Small intestine (tissue), 7 donors: ENCODE measurements at regions not wholly inside any gene's neighbourhood (a gene's known extent, or its start where the extent isn't known, plus 50 kb on each side); places are given as distances from the start of the nearest gene placed in this dataset.
A peak's percentile ranks its signal among the peaks of the same experiment; 100 is the strongest.

ENCODE experiments used
- DNase-seq, 2 donors: peaks; one replicate each; pipeline versions ENCODE4 v3.0.0 to v3.0.0-alpha.2; 2013
- FAIRE-seq: peaks from 2 replicates; lab custom pipeline; 2012; peaks lifted over from hg19 to GRCh38; lab: Jason Lieb, UNC
- H3K27ac ChIP-seq, 3 donors: one replicate each; pipeline ENCODE4 v1.5.1; 2013; ENCODE audit warnings: low read length in 2 of 3, mild to moderate bottlenecking in 2 of 3, control low read depth in 1 of 3, inconsistent platforms in 1 of 3, low read depth in 1 of 3, moderate library complexity in 1 of 3
- H3K27me3 ChIP-seq, 3 donors: one replicate each; pipeline ENCODE4 v1.6.1; 2013; ENCODE audit warnings: low read length in 3 of 3, inconsistent platforms in 1 of 3; ENCODE audit not compliant: control insufficient read depth in 3 of 3, insufficient read depth in 3 of 3
- H3K36me3 ChIP-seq, 3 donors: one replicate each; pipeline ENCODE4 v1.6.1; 2013; ENCODE audit warnings: low read length in 3 of 3, inconsistent platforms in 1 of 3, low read depth in 1 of 3, mild to moderate bottlenecking in 1 of 3, moderate library complexity in 1 of 3; ENCODE audit not compliant: control insufficient read depth in 3 of 3, insufficient read depth in 2 of 3
- H3K4me1 ChIP-seq, 3 donors: one replicate each; pipeline ENCODE4 v1.6.1; 2013; ENCODE audit warnings: low read length in 2 of 3, inconsistent platforms in 1 of 3, low read depth in 1 of 3, mild to moderate bottlenecking in 1 of 3, moderate library complexity in 1 of 3; ENCODE audit not compliant: control insufficient read depth in 3 of 3, insufficient read depth in 2 of 3
- H3K4me3 ChIP-seq, 3 donors: one replicate each; pipeline ENCODE4 v1.5.1; 2013; ENCODE audit warnings: low read length in 3 of 3, control low read depth in 1 of 3, inconsistent platforms in 1 of 3, low read depth in 1 of 3, mild to moderate bottlenecking in 1 of 3, moderate library complexity in 1 of 3
- H3K9me3 ChIP-seq, 2 donors: one replicate each; pipeline ENCODE4 v1.6.1; 2013; ENCODE audit warnings: low read depth in 1 of 2, low read length in 1 of 2; ENCODE audit not compliant: control insufficient read depth in 2 of 2, insufficient read depth in 1 of 2
- WGBS, 3 donors: extraction: QIAGEN DNeasy Blood & Tissue Kit; methylation state at CpG; one replicate each; pipeline ENCODE4 v1.1.7; 2013; 5-methylcytosine and 5-hydroxymethylcytosine counted together
- donor health status: healthy with polysubstance abuse.
- donor health status: control.
- donor health status: control.
- donor health status: Bipolar disorder and iron deficiency.
- donor health status: healthy.

DNA sequence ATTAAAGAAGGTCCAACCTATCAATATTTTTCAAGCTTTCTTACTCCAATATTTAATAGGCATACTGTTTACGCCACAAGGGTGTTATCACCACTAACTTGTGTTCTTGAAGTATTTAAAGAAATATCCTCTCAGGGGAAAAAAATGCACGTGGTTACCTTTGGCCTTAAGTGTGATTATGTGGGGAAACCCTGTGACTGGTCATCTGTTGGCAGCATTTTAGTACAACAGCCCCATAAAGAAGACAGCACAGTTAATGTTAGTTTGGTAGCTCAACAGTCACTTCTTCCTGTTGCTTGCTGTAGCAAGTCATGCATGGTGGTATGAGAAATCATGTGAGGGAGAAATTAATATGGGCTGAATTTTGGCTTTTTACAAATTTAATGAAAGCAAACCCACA, 1021.5 kb upstream of the TMEM132C start:
- H3K9me3 ChIP-seq: no peaks in the 10 kb centered on the region
- no peaks in the 10 kb centered on the region for H3K27me3 ChIP-seq
- DNase-seq (peak in 1 of 2 donors; percentile 9), FAIRE-seq (no peak)
- no peak overlapping the region for H3K27ac ChIP-seq
- no peak overlapping the region for H3K4me3 ChIP-seq
- 55 to 66% (median 56%) methylated on average over 2 of the region's 2 CpGs for WGBS, 3 donors
- H3K4me1 ChIP-seq: no peaks in the 10 kb centered on the region
- no peaks in the 10 kb centered on the region for H3K36me3 ChIP-seq

DNA sequence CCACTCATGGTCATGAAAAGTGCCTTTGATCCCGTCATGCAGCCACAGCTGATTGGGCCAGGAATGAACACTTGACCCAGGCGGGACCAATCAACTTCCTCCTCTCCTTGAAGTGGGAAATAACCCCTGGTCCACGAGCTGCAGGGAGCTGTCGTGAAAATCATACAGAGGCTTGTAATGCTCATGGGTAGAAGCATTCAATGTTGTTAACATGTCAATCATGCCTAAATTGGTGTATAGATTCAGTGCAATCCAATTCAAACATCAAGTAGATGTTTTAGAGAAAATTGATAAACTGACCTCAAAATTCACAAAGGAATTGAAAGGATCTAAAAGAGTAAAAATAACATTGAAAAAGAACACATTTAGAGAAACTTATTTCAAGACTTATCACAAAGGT, 1019.0 kb upstream of the TMEM132C start:
- no peak overlapping the region for H3K27ac ChIP-seq
- DNase-seq (no peak), FAIRE-seq (no peak)
- 40 to 73% (median 52%) methylated on average over 4 of the region's 4 CpGs for WGBS, 3 donors
- H3K36me3 ChIP-seq: no peaks in the 10 kb centered on the region
- no peaks in the 10 kb centered on the region for H3K27me3 ChIP-seq
- no peaks in the 10 kb centered on the region for H3K9me3 ChIP-seq
- no peaks in the 10 kb centered on the region for H3K4me1 ChIP-seq
- H3K4me3 ChIP-seq: no peak overlapping the region

DNA sequence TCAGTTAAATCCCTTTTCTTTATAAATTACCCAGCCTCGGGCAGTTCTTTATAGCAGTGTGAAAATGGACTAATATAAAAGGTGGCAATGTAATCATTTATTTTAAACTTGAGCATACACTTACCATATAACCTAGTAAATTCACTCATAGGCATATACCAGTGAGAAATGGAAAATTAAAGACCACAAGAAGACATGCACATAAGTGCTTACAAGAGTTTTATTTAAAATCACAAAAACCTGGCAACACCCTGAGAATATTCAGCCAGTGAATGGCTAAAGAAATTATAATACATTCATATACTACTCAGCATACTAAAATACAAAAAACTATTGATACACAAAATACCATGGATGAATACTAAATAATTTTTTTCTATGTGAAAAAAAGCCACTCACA, 1017.5 kb upstream of the TMEM132C start:
- no peak for DNase-seq
- WGBS, 3 donors: 69 to 78% (median 73%) methylated on average over 1 of the region's 1 CpG
- Histone ChIP-seq H3K36me3 (no peaks in the 10 kb centered on the region), H3K4me3 (no peak overlapping the region), H3K4me1 (no peaks in the 10 kb centered on the region), H3K27ac (no peak overlapping the region), H3K27me3 (no peaks in the 10 kb centered on the region), H3K9me3 (no peaks in the 10 kb centered on the region)
- FAIRE-seq: no peak

DNA sequence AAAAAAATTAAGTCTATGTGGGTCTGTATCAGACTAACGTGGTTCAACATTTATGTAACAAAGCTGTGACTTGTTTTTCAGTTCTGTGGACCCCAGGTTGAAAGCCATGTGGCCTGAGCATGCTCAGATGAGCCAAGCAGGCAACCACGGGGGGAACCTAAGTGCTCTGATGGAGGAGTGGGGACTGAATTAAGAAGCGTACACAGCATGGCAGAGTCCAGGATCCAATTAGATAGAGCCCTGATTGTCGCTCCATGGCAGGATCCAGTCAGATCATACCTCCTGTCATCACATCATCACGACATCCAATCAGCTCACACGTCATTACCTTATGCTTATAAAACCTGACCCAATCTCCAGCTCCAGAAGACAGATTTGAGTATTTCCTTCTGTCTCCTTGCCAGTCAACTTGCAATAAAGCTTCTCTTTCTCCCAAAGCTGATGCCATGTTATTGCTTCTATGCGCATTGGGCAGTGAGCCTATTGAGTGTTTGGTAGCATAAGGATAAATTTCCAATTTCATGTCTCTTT, 1013.1 kb upstream of the TMEM132C start:
- DNase-seq (no peak), FAIRE-seq (no peak)
- no peaks in the 10 kb centered on the region for H3K27me3 ChIP-seq
- WGBS, 3 donors: 84 to 85% (median 85%) methylated on average over 7 of the region's 7 CpGs
- H3K9me3 ChIP-seq: no peaks in the 10 kb centered on the region
- no peaks in the 10 kb centered on the region for H3K4me1 ChIP-seq
- no peak overlapping the region for H3K4me3 ChIP-seq
- H3K27ac ChIP-seq: no peak overlapping the region
- H3K36me3 ChIP-seq: no peaks in the 10 kb centered on the region

DNA sequence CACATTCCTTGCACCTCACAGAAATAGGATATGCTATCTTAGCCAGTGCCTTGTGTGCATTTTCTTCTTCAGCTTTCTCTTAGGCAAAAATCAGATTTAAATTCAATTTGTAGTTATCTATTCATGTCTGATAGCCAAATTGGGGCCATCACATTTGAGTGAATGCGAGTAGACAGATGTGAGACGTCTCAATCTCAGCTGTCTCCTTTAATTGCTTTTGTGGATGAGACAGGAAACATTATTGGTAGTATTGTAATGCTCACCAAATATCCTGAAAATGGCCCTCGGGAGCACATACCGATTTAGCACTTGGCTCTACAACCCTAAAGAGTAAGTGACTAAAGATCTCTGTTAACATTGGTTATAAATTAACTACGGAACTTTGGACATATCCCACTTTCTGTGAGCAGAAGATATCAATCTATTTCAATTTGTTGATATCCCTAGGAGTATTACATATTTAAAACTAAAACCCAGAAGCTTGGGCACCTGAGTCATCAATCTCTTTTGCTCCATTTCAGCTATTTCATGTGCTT, 1012.5 kb upstream of the TMEM132C start:
- no peak for FAIRE-seq
- Histone ChIP-seq H3K4me3 (no peak overlapping the region), H3K9me3 (no peaks in the 10 kb centered on the region)

DNA sequence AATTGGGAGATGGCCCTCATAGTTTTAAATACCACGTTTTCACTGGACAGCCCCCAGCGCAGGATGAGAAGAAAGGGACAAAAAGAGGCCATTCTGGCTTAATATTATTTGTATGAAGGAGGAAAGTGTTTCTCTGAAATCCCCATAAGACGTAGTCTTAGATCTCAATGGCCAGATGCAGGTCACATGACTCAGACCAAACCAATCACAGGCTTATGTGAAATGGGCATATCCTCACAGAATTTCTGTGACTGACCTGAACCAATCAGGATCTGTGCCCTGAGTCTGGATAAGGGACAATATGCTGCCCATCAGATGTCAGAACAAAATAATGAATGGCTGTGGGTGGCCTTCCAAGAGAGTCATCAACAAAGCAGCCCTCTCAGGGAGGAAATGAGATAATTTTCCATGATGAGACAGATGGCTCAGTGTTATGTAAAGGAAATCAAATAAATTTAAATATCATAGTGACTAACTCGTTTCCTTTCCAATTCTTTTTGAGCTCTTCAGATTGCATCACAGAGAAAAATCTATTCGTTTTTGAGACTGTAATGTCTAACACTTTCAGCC, 1009.5 kb upstream of the TMEM132C start:
- Histone ChIP-seq H3K27me3 (no peaks in the 10 kb centered on the region), H3K9me3 (no peaks in the 10 kb centered on the region), H3K27ac (no peak overlapping the region), H3K4me1 (no peaks in the 10 kb centered on the region), H3K4me3 (no peak overlapping the region), H3K36me3 (no peaks in the 10 kb centered on the region)
- no peak for DNase-seq
- no peak for FAIRE-seq
- WGBS, 3 donors: 64 to 73% (median 73%) methylated on average over 5 of the region's 5 CpGs

More for the DNA sequence above, 1012.5 kb upstream of the TMEM132C start:
- H3K27ac ChIP-seq: no peak overlapping the region
- no peaks in the 10 kb centered on the region for H3K27me3 ChIP-seq
- DNase-seq: no peak
- 26 to 61% (median 32%) methylated on average over 5 of the region's 5 CpGs for WGBS, 3 donors
- no peaks in the 10 kb centered on the region for H3K4me1 ChIP-seq
- no peaks in the 10 kb centered on the region for H3K36me3 ChIP-seq

DNA sequence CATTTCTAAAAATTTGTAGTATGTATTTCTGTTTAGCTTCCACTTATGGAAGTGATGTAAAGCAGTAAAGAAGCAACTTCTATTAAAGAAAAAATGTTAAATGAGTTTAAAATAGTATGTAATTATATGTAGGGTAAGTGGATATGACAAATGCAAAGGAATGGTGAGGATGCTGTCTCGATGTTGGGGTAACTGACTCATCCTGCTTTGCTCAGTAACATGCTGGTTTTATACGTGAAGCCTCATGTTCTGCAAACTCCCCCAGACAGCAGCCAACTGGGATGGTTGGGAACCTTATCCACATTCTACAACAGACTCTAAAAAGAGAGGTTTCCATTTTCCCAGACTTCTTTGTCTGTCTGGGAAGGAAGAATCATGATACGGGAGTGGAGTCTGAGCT, 1006.4 kb upstream of the TMEM132C start:
- H3K4me3 ChIP-seq: no peak overlapping the region
- H3K4me1 ChIP-seq: no peaks in the 10 kb centered on the region
- no peaks in the 10 kb centered on the region for H3K36me3 ChIP-seq
- no peaks in the 10 kb centered on the region for H3K9me3 ChIP-seq
- FAIRE-seq: no peak
- no peak for DNase-seq
- H3K27ac ChIP-seq: no peak overlapping the region
- no peaks in the 10 kb centered on the region for H3K27me3 ChIP-seq
- WGBS, 3 donors: 81 to 84% (median 83%) methylated on average over 3 of the region's 3 CpGs

DNA sequence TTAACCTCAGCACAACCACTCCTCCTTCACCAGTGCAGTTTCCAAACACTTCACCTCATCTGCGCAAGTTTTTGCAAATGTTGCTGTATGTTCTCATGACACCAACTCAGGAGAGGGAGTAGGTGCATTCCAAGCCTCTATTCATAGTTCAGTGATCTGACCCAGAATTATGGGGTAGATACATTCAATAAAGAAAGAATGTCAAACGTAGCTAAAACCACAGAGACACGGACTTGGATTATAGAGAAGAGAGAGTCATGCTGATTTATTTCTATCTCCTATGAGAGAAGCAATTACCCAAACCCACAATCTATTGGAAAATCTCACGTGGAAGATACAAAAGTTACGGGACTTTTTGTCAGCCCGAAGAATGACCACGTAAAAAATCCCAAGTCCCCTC, 1006.0 kb upstream of the TMEM132C start:
- H3K9me3 ChIP-seq: no peaks in the 10 kb centered on the region
- DNase-seq (no peak), FAIRE-seq (no peak)
- H3K36me3 ChIP-seq: no peaks in the 10 kb centered on the region
- no peak overlapping the region for H3K4me3 ChIP-seq
- H3K27me3 ChIP-seq: no peaks in the 10 kb centered on the region
- H3K4me1 ChIP-seq: no peaks in the 10 kb centered on the region
- no peak overlapping the region for H3K27ac ChIP-seq
- WGBS, 3 donors: 82 to 89% (median 84%) methylated on average over 7 of the region's 7 CpGs

DNA sequence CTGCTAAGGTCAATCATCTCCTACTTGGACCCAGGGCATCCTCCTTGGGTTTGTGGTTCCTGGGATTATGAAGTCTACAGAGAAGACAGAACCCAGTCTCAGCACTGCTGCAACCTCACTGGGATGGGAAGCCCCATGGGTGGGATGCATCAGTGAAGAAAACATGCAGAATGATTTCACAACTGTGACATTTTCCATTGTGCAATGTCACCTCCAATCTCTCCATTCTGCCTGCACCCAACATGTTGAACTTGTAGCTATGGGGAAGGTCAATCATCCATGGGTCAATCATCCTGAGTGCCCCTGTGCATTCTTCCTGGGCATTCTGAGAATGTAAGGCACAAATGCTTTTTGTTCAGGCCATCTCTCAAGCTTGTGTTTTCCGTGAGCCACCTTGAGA, 1004.4 kb upstream of the TMEM132C start:
- Histone ChIP-seq H3K27me3 (no peaks in the 10 kb centered on the region), H3K4me1 (no peaks in the 10 kb centered on the region), H3K4me3 (no peak overlapping the region), H3K27ac (no peak overlapping the region), H3K9me3 (no peaks in the 10 kb centered on the region), H3K36me3 (no peaks in the 10 kb centered on the region)
- no peak for FAIRE-seq
- DNase-seq: no peak
- 67 to 80% (median 72%) methylated on average over 1 of the region's 1 CpG for WGBS, 3 donors
